AG09309 (cell line): ENCODE measurements at regions not wholly inside any gene's neighbourhood (a gene's known extent, or its start where the extent isn't known, plus 50 kb on each side); places are given as distances from the start of the nearest gene placed in this dataset.

Experiments
- DNase-seq: peaks from one replicate; pipeline ENCODE4 v3.0.0-alpha.2; 2010; ENCODE audit warnings: low read depth
- H3K4me3 ChIP-seq: 2 replicates; pipeline ENCODE4 v1.5.1; 2011; ENCODE audit warnings: mild to moderate bottlenecking, low read depth, low read length, moderate library complexity; ENCODE audit not compliant: control insufficient read depth
- CTCF ChIP-seq: IDR thresholded peaks from 2 replicates; pipeline ENCODE4 v1.5.1; 2011; ENCODE audit warnings: mild to moderate bottlenecking, low read depth, low read length, inconsistent platforms; ENCODE audit not compliant: insufficient read depth, control insufficient read depth; ENCODE audit errors: missing control alignments

DNA sequence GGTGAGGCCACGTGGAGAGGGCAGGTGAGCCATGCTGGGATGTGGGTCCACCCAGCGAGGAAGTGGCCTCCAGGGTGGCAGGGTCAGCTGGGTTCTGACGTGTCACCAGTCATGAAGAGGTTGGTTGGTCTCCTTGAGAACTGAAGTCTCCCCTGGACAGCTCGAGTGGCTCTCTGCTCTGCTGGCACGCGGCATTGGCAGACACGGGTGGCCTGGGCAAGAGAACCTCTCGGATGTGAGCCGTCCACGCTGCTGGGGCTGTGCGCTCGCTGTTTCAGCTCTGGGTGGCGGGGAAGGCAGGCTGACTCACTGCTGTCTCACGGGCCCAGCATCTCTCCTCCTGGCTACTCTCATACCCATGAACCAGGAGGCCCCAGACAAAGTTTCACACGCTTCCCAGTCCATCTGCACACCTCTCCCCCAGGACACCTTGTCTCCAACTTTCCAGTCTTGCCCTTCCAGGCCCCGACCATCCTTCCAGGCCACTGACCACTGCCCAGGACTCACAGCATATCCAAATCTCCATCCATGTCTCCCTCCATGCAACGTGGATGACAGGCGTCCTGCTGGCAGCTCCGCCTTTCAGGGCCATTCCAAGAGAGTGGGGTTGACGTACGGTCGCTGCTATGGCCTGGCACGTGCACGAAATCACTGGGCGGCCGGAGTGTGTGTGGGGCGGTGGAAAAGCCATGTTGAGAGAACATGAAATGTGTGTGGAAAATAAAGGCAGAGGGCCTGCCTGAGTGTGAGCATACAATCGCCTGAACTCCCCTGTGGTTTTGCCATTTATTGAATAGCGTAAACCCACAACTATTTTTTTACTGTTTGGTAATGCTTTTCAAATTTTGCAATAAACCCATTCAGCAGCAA lies 145.0 kb upstream of the COL5A1 start:
- no peak for TF ChIP-seq CTCF
- peak; percentile 88 for DNase-seq
- H3K4me3 ChIP-seq = peak overlapping the region; percentile 32

DNA sequence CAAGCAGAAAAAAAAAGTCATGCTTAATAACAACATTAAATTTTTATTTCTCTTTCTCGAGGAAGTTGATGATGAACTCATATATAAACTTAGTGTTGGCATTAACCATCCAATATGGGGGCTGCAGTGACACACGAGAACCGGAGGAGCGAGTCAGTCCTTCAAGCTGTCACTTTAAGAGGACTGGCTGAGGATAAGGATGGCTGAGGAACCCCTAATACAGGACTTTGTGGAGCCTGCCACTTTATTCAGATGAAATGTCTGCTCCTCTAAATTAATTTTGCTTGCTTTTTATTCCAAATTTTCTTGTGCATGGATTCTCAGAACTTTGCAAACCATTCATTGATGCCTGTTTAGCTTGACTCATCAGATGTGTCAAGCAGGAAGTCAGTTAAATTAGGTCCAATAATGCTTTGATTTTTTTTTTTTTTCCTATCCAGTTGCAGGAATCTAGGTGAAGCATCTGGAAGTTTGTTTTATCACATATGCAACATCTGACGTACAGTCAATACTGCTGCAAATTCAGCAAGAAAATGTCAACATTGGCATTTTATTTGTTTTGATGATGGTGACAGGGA lies 144.2 kb upstream of the COL5A1 start:
- H3K4me3 ChIP-seq = no peak overlapping the region
- DNase-seq = no peak
- TF ChIP-seq CTCF = no peak

- DNase-seq = no peak
- TF ChIP-seq CTCF = no peak
- H3K4me3 ChIP-seq = no peak overlapping the region
Measured at GRCh38 chr9:134498814-134499166, 142.8 kb upstream of the COL5A1 start.

GRCh38 chr9:134500931-134501760 lies 140.5 kb upstream of the COL5A1 start:
- DNase-seq = no peak
- no peak for TF ChIP-seq CTCF
- H3K4me3 ChIP-seq = no peak overlapping the region

DNA sequence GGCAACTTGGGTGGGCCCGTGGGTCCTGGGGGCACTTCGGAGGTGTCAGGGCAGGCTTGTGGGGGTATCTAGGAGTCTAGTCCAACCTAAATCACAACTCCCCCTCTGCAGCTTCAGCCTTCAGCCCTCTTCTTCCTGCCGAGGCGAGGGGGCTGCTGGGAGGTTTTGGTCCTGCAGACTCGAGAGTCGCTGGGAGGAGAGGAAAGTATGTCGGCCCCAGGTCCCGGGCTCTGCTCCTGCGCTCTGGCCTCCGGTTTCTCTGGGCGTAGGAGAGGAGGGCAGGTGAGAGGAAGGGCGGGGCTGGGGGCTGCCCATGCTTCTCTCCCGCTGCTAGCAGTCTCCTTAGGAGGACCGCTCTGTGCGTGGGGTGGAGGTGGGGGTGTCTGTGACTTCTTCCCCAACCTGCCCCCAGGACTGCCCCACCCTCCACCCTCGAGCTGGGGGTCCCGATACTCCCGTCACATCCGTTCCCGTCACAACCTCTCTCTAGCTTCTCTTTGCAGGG lies 139.8 kb upstream of the COL5A1 start:
- no peak for TF ChIP-seq CTCF
- H3K4me3 ChIP-seq = no peak overlapping the region
- no peak for DNase-seq

- DNase-seq = no peak
- no peak overlapping the region for H3K4me3 ChIP-seq
- TF ChIP-seq CTCF = no peak
Measured at GRCh38 chr9:134502266-134502791, 139.3 kb upstream of the COL5A1 start.
